ENCODE measurements at regions not wholly inside any gene's neighbourhood (a gene's known extent, or its start where the extent isn't known, plus 50 kb on each side); places are given as distances from the start of the nearest gene placed in this dataset.

DNA sequence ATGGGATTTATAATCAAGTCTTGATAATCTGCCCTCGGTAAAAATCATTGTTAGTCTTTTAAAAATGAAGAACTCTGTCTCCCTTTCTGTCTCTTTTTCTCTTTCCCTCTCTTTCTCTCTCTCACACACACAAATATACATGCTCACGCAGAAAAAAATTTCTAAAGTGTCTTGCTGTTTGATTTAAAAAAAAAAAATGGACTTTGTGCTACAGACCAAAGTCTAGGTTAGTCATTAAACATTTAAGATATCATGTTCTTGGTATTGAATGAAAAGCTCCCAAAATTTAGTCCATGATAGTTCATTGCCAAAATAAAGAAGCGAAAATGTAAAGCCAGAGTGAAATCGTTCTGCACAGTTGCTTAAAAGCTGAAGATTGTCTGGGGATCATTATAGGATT, 665.8 kb downstream of the SORCS1 start:
- Histone ChIP-seq H3K36me3 (ENCODE audit: insufficient read depth, low read length) (no peaks in the 10 kb centered on the region), H3K4me3 (ENCODE audit: low read length) (no peak overlapping the region), H3K27me3 (ENCODE audit: insufficient read depth, low read length) (no peaks in the 10 kb centered on the region), H2AFZ (ENCODE audit: low read depth, low read length) (no peak overlapping the region), H3K4me1 (ENCODE audit: insufficient read depth, low read length) (peaks cover 2% of the 10 kb centered on the region), H3K9me3 (ENCODE audit: low read length) (no peaks in the 10 kb centered on the region)

DNA sequence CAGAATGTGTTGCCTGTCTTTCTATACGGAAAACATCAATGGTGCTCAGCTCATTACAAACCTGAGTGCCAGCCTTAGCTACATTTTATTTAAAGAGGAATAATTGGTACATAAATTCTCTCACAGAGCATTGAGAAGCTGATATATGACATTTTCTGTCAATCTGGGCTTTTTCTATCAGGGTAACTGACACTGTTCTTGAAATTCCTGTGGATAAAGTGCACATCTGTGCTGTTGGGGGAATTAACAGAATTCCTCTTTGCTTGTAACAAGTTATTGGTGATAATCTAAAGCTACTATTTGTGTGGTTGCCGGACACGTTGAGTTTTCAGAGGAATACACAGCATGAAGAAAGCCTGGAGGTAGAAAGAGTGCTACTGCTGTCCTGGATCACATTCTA, 668.6 kb downstream of the SORCS1 start:
- Histone ChIP-seq H3K36me3 (ENCODE audit: insufficient read depth, low read length) (no peaks in the 10 kb centered on the region), H3K27me3 (ENCODE audit: insufficient read depth, low read length) (no peaks in the 10 kb centered on the region), H2AFZ (ENCODE audit: low read depth, low read length) (no peak overlapping the region), H3K4me3 (ENCODE audit: low read length) (no peak overlapping the region), H3K4me1 (ENCODE audit: insufficient read depth, low read length) (peaks cover 16% of the 10 kb centered on the region), H3K9me3 (ENCODE audit: low read length) (no peaks in the 10 kb centered on the region)

- H3K27me3 ChIP-seq (ENCODE audit: insufficient read depth, low read length): no peaks in the 10 kb centered on the region
- no peak overlapping the region for H2AFZ ChIP-seq (ENCODE audit: low read depth, low read length)
- H3K4me3 ChIP-seq (ENCODE audit: low read length): no peak overlapping the region
- peaks cover 16% of the 10 kb centered on the region for H3K4me1 ChIP-seq (ENCODE audit: insufficient read depth, low read length)
- no peaks in the 10 kb centered on the region for H3K36me3 ChIP-seq (ENCODE audit: insufficient read depth, low read length)
- no peaks in the 10 kb centered on the region for H3K9me3 ChIP-seq (ENCODE audit: low read length)
These were observed 670.8 kb downstream of the SORCS1 start for GRCh38 chr10:106493751-106494150.

DNA sequence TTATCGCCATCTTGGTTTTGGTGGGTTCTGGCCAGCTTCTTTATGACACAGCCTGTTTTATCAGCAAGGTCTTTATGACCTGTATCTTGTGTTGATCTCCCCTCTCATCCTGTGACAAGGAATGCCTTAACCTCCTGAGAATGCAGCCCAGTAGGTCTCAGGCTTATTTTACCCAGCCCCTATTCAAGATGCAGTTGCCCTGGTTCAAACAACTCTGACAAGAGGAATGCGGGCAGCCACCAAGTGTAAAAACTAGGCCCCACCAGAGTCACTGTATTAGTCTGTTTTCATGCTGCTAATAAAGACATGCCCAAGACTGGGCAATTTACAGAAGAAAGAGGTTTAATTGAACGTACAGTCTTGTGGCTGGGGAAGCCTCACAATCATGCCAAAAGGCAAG, 671.3 kb downstream of the SORCS1 start:
- Histone ChIP-seq H3K9me3 (ENCODE audit: low read length) (no peaks in the 10 kb centered on the region), H3K4me3 (ENCODE audit: low read length) (no peak overlapping the region), H3K36me3 (ENCODE audit: insufficient read depth, low read length) (no peaks in the 10 kb centered on the region)

GRCh38 chr10:106487726-106488125, 676.8 kb downstream of the SORCS1 start:
- H3K27me3 ChIP-seq (ENCODE audit: insufficient read depth, low read length): no peaks in the 10 kb centered on the region
- H2AFZ ChIP-seq (ENCODE audit: low read depth, low read length): no peak overlapping the region
- peaks cover 5% of the 10 kb centered on the region for H3K4me1 ChIP-seq (ENCODE audit: insufficient read depth, low read length)
- H3K36me3 ChIP-seq (ENCODE audit: insufficient read depth, low read length): no peaks in the 10 kb centered on the region
- no peak overlapping the region for H3K4me3 ChIP-seq (ENCODE audit: low read length)
- no peaks in the 10 kb centered on the region for H3K9me3 ChIP-seq (ENCODE audit: low read length)

More for the DNA sequence above, 671.3 kb downstream of the SORCS1 start:
- Histone ChIP-seq H3K4me1 (ENCODE audit: insufficient read depth, low read length) (peaks cover 16% of the 10 kb centered on the region), H2AFZ (ENCODE audit: low read depth, low read length) (no peak overlapping the region), H3K27me3 (ENCODE audit: insufficient read depth, low read length) (no peaks in the 10 kb centered on the region)

- no peak overlapping the region for H3K4me3 ChIP-seq (ENCODE audit: low read length)
- H3K27me3 ChIP-seq (ENCODE audit: insufficient read depth, low read length): no peaks in the 10 kb centered on the region
- no peaks in the 10 kb centered on the region for H3K4me1 ChIP-seq (ENCODE audit: insufficient read depth, low read length)
- no peaks in the 10 kb centered on the region for H3K9me3 ChIP-seq (ENCODE audit: low read length)
- no peaks in the 10 kb centered on the region for H3K36me3 ChIP-seq (ENCODE audit: insufficient read depth, low read length)
- H2AFZ ChIP-seq (ENCODE audit: low read depth, low read length): no peak overlapping the region
These were observed 682.8 kb downstream of the SORCS1 start for GRCh38 chr10:106481598-106482275.

- Histone ChIP-seq H3K9me3 (ENCODE audit: low read length) (no peaks in the 10 kb centered on the region), H2AFZ (ENCODE audit: low read depth, low read length) (no peak overlapping the region), H3K27me3 (ENCODE audit: insufficient read depth, low read length) (no peaks in the 10 kb centered on the region), H3K4me1 (ENCODE audit: insufficient read depth, low read length) (no peaks in the 10 kb centered on the region), H3K4me3 (ENCODE audit: low read length) (no peak overlapping the region), H3K36me3 (ENCODE audit: insufficient read depth, low read length) (no peaks in the 10 kb centered on the region)
These were observed 684.9 kb downstream of the SORCS1 start for GRCh38 chr10:106479636-106480035.

GRCh38 chr10:106474876-106475275, 689.6 kb downstream of the SORCS1 start:
- H3K4me3 ChIP-seq (ENCODE audit: low read length): no peak overlapping the region
- no peaks in the 10 kb centered on the region for H3K4me1 ChIP-seq (ENCODE audit: insufficient read depth, low read length)
- H3K36me3 ChIP-seq (ENCODE audit: insufficient read depth, low read length): no peaks in the 10 kb centered on the region
- no peaks in the 10 kb centered on the region for H3K9me3 ChIP-seq (ENCODE audit: low read length)
- no peak overlapping the region for H2AFZ ChIP-seq (ENCODE audit: low read depth, low read length)
- H3K27me3 ChIP-seq (ENCODE audit: insufficient read depth, low read length): no peaks in the 10 kb centered on the region

DNA sequence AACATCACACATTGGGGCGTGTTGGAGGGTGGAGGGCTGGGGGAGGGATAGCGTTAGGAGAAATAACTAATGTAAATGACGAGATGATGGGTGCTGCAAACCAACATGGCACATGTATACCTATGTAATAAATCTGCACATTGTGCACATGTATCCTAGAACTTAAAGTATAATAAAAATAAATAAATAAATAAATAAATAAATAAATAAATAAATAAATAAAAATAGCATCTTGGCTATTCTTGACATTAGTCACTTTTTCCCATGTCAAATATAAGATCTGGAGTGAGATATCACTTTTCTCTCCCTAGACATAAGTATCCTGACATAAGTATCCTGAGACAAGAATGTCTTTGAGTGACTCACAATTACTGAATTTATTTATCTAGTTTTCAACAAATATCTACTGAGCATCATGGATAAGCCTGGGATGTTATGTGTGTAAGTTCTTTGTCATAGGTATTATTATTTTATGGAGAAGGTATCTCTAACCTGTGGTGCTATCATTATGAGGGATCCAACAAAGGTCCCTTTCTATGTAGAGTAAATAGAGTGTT, 691.3 kb downstream of the SORCS1 start:
- no peak overlapping the region for H2AFZ ChIP-seq (ENCODE audit: low read depth, low read length)
- no peaks in the 10 kb centered on the region for H3K36me3 ChIP-seq (ENCODE audit: insufficient read depth, low read length)
- H3K27me3 ChIP-seq (ENCODE audit: insufficient read depth, low read length): no peaks in the 10 kb centered on the region
- H3K4me1 ChIP-seq (ENCODE audit: insufficient read depth, low read length): no peaks in the 10 kb centered on the region
- no peak overlapping the region for H3K4me3 ChIP-seq (ENCODE audit: low read length)
- no peaks in the 10 kb centered on the region for H3K9me3 ChIP-seq (ENCODE audit: low read length)

DNA sequence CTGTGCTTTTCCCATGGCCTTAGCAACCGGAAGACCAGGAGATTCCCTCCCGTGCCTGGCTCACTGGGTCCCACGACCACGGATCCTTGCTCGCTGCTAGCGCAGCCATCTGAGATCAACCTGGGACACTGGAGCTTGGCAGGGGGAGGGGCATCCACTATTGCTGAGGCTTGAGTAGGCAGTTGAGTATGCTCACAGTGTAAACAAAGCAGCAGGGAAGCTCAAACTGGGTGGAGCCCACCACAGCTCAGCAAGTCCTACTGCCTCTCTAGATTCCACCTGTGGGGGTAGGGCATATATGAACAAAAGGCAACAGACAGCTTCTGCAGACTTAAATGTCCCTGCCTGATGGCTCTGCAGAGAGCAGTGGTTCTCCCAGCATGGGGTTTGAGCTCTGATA, 697.0 kb downstream of the SORCS1 start:
- no peaks in the 10 kb centered on the region for H3K9me3 ChIP-seq (ENCODE audit: low read length)
- no peak overlapping the region for H2AFZ ChIP-seq (ENCODE audit: low read depth, low read length)
- H3K27me3 ChIP-seq (ENCODE audit: insufficient read depth, low read length): no peaks in the 10 kb centered on the region
- H3K4me3 ChIP-seq (ENCODE audit: low read length): no peak overlapping the region
- H3K36me3 ChIP-seq (ENCODE audit: insufficient read depth, low read length): no peaks in the 10 kb centered on the region
- H3K4me1 ChIP-seq (ENCODE audit: insufficient read depth, low read length): no peaks in the 10 kb centered on the region

DNA sequence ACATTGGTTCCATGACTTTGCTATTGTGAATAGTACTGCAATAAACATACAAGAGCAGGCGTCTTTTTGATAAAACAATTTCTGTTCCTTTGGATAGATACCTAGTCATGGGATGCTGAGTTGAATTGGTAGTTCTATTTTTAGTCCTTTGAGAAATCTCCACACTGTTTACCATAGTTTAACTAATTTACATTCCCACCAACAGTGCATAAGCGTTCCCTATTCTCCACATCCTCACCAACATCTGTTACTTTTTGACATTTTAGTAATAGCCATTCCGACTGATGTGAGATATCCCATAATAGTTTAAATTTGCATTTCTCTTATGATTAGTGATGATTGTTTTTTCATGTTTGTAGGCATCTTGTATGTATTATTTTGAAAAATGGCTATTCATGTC, 707.0 kb downstream of the SORCS1 start:
- Histone ChIP-seq H3K27me3 (ENCODE audit: insufficient read depth, low read length) (no peaks in the 10 kb centered on the region), H2AFZ (ENCODE audit: low read depth, low read length) (no peak overlapping the region), H3K36me3 (ENCODE audit: insufficient read depth, low read length) (no peaks in the 10 kb centered on the region), H3K4me3 (ENCODE audit: low read length) (no peak overlapping the region), H3K9me3 (ENCODE audit: low read length) (no peaks in the 10 kb centered on the region), H3K4me1 (ENCODE audit: insufficient read depth, low read length) (no peaks in the 10 kb centered on the region)

- Histone ChIP-seq H3K4me3 (ENCODE audit: low read length) (no peak overlapping the region), H3K4me1 (ENCODE audit: insufficient read depth, low read length) (no peaks in the 10 kb centered on the region), H3K9me3 (ENCODE audit: low read length) (no peaks in the 10 kb centered on the region), H3K27me3 (ENCODE audit: insufficient read depth, low read length) (no peaks in the 10 kb centered on the region), H2AFZ (ENCODE audit: low read depth, low read length) (no peak overlapping the region), H3K36me3 (ENCODE audit: insufficient read depth, low read length) (no peaks in the 10 kb centered on the region)
These were observed 710.3 kb downstream of the SORCS1 start for GRCh38 chr10:106454233-106454632.

DNA sequence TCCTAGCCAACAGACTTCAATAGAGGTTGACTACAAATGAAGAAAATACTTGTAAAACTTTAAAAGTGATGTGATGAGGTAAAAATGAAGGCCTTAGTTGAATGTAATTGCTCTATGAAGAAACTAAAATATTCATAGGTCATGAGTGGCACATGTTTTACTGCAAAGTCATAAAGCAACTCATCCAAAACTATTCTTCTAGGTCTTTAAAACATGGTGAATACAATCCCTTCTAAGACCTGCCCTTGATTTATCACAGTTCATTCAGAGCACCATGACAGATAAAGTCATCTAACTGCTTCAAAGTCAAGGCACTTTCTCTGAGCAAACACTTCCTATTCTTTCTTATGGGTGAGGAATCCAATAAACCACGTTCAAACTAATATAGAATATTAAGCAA, 713.5 kb downstream of the SORCS1 start:
- Histone ChIP-seq H3K4me1 (ENCODE audit: insufficient read depth, low read length) (no peaks in the 10 kb centered on the region), H3K27me3 (ENCODE audit: insufficient read depth, low read length) (no peaks in the 10 kb centered on the region), H2AFZ (ENCODE audit: low read depth, low read length) (no peak overlapping the region), H3K4me3 (ENCODE audit: low read length) (no peak overlapping the region), H3K36me3 (ENCODE audit: insufficient read depth, low read length) (no peaks in the 10 kb centered on the region), H3K9me3 (ENCODE audit: low read length) (no peaks in the 10 kb centered on the region)

- Histone ChIP-seq H3K9me3 (ENCODE audit: low read length) (no peaks in the 10 kb centered on the region), H3K4me3 (ENCODE audit: low read length) (no peak overlapping the region), H2AFZ (ENCODE audit: low read depth, low read length) (no peak overlapping the region), H3K36me3 (ENCODE audit: insufficient read depth, low read length) (no peaks in the 10 kb centered on the region), H3K27me3 (ENCODE audit: insufficient read depth, low read length) (no peaks in the 10 kb centered on the region), H3K4me1 (ENCODE audit: insufficient read depth, low read length) (no peaks in the 10 kb centered on the region)
These were observed 717.6 kb downstream of the SORCS1 start for GRCh38 chr10:106446920-106447319.

Measured in neuron (in vitro differentiated cells).